Endothelial cell (in vitro differentiated cells): ENCODE measurements at regions not wholly inside any gene's neighbourhood (a gene's known extent, or its start where the extent isn't known, plus 50 kb on each side); places are given as distances from the start of the nearest gene placed in this dataset.
"Not testable (repeated sequence)": the region's sequence is repeated elsewhere in the genome, so short reads cannot be mapped to it uniquely, and the experiment has no call there.

Experiments
- DNase-seq: peaks from one replicate; pipeline ENCODE4 v3.0.0; 2021; ENCODE audit warnings: low spot score
- H3K27ac Mint-ChIP-seq: one replicate; pipeline ENCODE4 v1.8.0; 2021; ENCODE audit warnings: mixed read lengths, inconsistent platforms; ENCODE audit not compliant: unreplicated experiment
- H3K27me3 Mint-ChIP-seq: one replicate; pipeline ENCODE4 v1.8.0; 2021; ENCODE audit warnings: mild to moderate bottlenecking, moderate library complexity, mixed read lengths, inconsistent platforms; ENCODE audit not compliant: unreplicated experiment
- H3K36me3 Mint-ChIP-seq: one replicate; pipeline ENCODE4 v1.8.0; 2021; ENCODE audit warnings: mild to moderate bottlenecking, low read depth, mixed read lengths, inconsistent platforms; ENCODE audit not compliant: unreplicated experiment
- H3K4me1 Mint-ChIP-seq: one replicate; pipeline ENCODE4 v1.8.0; 2021; ENCODE audit warnings: mild to moderate bottlenecking, mixed read lengths, inconsistent platforms; ENCODE audit not compliant: unreplicated experiment
- H3K4me3 Mint-ChIP-seq: one replicate; pipeline ENCODE4 v1.8.0; 2021; ENCODE audit warnings: mild to moderate bottlenecking, mixed read lengths, inconsistent platforms; ENCODE audit not compliant: unreplicated experiment
- H3K9me3 Mint-ChIP-seq: one replicate; pipeline ENCODE4 v1.8.0; 2021; ENCODE audit warnings: mixed read lengths, inconsistent platforms; ENCODE audit not compliant: unreplicated experiment
- CTCF ChIP-seq: fragments of 200-600 bp; sonication (generic); IDR thresholded peaks from one replicate; pipeline ENCODE4 v1.5.0; 2021; ENCODE audit warnings: antibody characterized with exemption; ENCODE audit not compliant: unreplicated experiment

DNA sequence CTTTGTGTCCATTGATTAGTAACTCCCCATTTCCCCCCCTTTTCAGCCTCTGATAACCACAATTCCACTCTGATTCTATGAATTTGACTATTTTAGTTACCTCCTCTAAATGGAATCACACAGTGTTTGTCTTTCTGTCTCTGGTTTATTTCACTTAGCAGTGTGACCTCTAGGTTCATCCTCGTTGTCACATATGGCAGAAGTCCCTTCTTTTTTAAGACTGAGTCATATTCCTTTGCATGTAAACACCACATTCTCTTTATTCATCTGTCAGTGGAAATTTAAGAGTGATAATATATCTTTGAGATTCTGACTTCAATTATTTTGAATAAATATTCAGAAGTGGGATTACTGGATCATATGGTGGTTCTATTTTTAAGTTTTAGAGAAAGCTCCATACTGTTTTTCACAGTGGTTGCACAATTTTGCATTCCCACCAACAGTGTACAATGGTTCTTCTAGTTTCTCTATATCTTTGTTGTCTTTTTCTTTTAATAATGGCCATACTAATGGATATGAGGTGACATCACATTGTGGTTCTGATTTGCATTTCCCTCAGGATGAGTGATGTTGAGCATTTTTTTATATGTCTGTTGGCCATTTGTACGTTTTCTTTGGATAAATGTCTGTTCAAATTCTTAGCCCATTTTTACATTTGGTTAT is 126.1 kb upstream of the GRB10 start:
- no peak overlapping the region for H3K27ac Mint-ChIP-seq
- H3K9me3 Mint-ChIP-seq: peaks cover 4% of the 10 kb centered on the region
- no peaks in the 10 kb centered on the region for H3K36me3 Mint-ChIP-seq
- no peaks in the 10 kb centered on the region for H3K27me3 Mint-ChIP-seq
- TF ChIP-seq CTCF: no peak
- H3K4me1 Mint-ChIP-seq: no peaks in the 10 kb centered on the region
- no peak overlapping the region for H3K4me3 Mint-ChIP-seq
- no peak for DNase-seq

- not testable (repeated sequence) for H3K27me3 Mint-ChIP-seq, DNase-seq, H3K36me3 Mint-ChIP-seq, H3K9me3 Mint-ChIP-seq, H3K27ac Mint-ChIP-seq, H3K4me3 Mint-ChIP-seq, H3K4me1 Mint-ChIP-seq
Observed at GRCh38 chr7:50898604-50899477, 116.1 kb upstream of the GRB10 start.

GRCh38 chr7:50887061-50887460 is 104.4 kb upstream of the GRB10 start:
- not testable (repeated sequence) for H3K36me3 Mint-ChIP-seq, H3K27me3 Mint-ChIP-seq, H3K27ac Mint-ChIP-seq, DNase-seq, H3K4me1 Mint-ChIP-seq, H3K9me3 Mint-ChIP-seq, H3K4me3 Mint-ChIP-seq

GRCh38 chr7:50872437-50872836 is 89.7 kb upstream of the GRB10 start:
- Mint-ChIP-seq H3K27me3 (no peaks in the 10 kb centered on the region), H3K9me3 (no peaks in the 10 kb centered on the region), H3K4me1 (no peaks in the 10 kb centered on the region), H3K4me3 (no peak overlapping the region), H3K36me3 (peaks cover 3% of the 10 kb centered on the region), H3K27ac (no peak overlapping the region)
- no peak for DNase-seq
- no peak for TF ChIP-seq CTCF

GRCh38 chr7:50869108-50869725 is 86.5 kb upstream of the GRB10 start:
- Mint-ChIP-seq H3K4me1 (no peaks in the 10 kb centered on the region), H3K9me3 (no peaks in the 10 kb centered on the region), H3K36me3 (peaks cover 3% of the 10 kb centered on the region), H3K4me3 (no peak overlapping the region), H3K27me3 (no peaks in the 10 kb centered on the region), H3K27ac (no peak overlapping the region)
- DNase-seq: no peak
- TF ChIP-seq CTCF: no peak
